ENCODE measurements at regions not wholly inside any gene's neighbourhood (a gene's known extent, or its start where the extent isn't known, plus 50 kb on each side); places are given as distances from the start of the nearest gene placed in this dataset.
"Not testable (repeated sequence)": the region's sequence is repeated elsewhere in the genome, so short reads cannot be mapped to it uniquely, and the experiment has no call there.

DNA sequence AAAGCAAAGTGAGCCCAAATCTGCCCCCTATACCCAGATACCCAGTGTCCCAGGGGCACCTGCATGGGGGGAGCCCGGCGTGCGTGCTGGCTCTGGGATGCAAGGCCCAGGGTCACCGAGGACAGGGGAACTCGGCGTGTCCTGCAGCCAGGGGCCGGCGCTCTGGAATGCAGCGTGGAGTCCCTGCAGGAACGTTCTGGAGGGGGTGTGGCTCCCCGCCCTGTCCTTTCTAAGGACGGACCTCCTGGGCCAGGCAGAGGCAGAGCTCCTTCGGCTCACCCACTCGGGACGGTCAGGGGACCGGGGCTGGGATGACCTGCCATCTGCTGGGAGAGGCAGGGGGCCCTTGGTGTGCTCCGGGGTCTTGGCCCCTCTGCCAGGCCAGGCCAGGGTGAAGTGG lies 1196.8 kb downstream of the BRD1 start:
- no peak for DNase-seq

DNA sequence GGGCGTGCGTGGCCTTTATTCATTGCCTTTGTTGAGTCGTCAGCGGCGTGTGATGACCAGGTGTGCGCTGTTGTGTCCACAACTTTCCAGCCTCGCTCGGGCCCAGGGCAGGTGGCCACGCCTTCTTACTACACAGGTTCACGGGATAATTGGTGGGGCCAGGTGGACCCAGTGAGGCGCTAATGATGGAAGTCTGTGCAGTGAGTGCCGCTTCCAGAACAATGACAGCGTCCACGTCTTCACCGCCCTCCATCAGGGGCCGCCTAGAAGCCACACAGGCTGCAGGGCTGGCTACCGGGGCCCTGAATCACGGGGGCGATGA lies 1197.3 kb downstream of the BRD1 start:
- DNase-seq = no peak

DNA sequence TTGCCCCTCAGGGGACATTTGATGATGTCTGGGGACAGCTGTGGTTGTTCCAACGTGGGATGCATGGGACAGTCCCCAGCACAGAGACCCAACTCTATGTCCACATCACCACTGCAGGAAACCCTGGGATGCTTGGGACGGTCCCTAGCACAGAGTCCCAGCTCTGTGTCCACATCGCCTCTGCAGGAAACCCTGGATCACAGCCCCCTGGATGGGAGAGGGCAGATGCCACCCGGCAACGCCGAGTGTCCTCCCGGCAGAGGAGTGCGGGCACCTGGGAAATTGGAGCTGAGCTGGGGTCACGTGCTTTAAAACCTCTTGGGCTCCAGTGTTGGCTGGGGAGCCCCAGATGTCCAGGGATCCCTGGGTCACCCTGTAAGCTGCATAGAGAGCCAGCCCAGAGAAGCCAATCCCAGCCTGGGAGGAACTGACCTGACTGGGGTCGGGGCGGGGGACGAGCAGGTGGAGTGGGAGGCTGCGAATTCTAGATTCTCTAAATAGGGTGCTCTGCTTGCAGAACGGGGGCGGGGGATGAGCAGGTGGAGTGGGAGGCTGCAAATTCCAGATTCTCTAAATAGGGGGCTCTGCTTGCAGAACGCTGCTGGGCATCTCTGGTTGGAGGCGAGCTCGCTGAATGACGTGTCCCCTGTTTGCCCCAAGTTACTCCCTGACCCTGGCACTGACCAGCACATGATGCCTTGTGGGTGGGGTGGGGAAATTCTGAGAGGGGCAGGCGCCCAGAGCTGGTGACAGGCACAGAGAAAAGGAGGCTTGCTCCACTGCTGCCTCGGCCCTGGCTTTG lies 1197.8 kb downstream of the BRD1 start:
- DNase-seq = no peak

DNA sequence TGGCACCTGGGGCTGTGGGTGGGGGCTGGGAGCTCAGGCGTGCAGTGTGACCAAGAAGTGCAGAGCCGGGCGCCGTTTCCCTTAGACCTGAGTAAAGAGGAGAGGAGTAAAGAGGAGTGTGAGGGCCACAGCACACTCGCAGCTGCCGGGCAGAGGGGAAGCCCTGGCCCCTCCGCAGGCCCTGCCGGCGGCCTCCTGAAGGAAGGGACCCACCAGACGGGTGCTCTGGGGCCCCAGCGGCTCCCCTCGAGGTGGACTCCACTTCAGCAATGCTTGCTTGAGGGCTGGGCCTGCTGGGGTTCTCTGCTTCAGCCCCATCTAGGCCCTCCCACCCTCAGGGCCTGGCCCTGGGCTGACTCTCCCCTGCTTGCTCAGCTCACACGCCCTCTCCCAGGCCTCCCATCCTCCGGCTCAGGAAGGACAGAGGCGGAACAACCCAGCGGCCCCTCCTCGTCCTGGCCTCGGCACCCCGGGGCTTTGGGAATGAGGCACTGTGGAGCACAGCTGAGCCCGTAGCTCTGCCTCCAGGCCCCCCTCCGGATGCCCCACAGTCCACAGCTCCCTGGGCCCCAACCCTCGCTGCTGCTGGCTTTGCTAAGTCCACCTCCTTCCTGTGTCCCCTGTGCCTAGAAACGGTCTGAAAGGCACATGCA lies 1198.7 kb downstream of the BRD1 start:
- no peak for DNase-seq

DNA sequence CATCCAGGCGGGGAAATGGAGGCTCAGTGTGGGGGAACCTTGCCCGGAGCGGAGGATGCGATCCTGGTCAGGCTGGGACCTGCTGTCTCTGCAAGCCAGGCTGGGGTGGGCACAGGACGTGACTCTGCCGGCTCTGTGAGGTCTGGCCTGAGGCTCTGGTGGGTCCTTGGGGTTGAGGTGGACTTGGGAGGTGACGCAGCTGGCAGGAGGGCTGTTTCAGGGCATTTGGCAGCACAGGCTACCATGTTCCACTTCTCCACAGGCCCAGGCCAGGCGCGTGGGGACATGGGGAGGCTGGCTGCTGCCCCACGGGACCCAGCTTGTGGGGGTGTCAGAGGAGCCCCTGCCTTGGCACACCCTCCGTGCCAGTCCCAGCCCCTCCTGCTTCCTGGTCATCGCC lies 1199.7 kb downstream of the BRD1 start:
- no peak for DNase-seq

DNA sequence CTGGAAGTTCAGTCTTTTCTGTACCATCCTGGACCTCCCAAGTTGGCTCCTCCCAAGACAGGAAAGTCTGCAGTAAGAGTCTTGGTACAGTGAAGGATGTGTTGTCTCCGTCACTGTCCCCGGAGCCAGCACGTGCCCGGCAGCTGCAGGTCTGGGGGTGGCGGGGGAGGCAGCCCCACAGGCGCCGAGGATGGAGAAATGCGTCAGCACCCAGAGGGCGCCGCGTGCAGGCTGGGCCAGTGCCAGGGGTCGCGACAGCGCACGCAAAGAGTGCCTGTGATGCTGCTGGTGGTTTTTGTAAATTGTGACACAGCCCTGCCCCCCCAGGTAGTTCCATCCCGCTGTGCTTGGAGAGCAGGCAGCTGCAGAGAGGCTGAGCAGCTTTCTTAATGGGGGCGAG lies 1200.5 kb downstream of the BRD1 start:
- DNase-seq = peak; percentile 64

DNA sequence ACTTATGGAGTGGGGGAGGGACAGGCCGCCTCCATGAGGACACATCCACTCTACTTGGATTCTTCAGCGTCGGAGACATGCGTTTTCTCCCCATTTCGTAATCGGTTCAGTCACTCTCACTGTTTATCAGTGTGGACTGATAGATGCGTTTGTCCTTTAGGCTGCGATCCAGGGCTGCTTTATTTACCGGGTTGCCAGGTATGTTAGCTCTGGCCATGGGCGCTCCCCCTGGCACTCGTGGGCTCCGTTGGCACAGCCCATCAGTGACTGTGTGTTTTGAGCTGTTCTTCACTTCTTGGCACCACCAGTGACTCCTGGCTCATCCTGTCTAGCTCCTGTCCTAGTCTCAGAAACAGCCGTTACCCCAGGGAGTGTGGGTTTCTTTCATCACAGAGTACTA lies 1203.3 kb downstream of the BRD1 start:
- no peak for DNase-seq

DNA sequence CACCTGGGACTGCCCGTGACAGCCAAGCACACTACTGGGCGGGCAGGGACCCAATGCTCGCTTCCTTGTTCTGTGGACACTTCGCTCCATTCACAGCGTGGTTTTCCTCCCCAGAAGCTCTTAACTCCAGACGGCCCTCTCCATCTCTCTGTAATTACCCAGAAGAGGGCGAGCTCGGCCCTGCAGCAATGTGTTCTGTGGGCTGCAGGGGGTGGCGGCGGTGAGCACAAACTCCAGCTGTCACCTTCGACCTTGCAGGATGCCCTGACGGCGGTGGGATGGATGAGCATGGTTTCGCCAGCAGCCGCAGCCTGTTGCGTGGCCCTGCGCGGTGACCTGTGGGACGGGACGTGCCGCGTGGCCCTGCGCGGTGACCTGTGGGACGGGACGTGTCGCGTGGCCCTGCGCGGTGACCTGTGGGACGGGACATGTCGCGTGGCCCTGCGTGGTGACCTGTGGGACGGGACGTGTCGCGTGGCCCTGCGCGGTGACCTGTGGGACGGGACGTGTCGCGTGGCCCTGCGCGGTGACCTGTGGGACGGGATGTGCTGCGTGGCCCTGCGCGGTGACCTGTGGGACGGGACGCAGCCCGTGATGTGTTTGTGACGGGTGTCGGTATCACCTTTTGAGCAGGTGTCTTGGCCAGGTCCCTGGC lies 1204.7 kb downstream of the BRD1 start:
- no peak for DNase-seq

DNA sequence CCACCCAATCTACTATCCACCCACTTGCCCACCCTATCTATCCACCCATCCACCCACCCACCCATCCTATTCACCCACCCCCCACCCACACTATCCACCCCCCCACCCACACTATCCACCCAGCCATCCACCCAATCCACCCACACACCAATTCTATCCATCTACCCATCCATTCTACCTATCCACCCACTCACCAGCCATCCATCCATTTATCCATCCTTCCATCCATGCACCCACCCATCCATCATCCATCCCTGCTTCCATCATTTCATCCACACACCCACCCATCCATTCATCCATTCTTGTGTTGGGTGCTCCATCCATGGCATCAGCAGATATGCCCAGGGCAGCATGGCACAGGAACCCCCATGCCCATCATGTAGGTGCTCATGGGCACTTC lies 1206.6 kb downstream of the BRD1 start:
- DNase-seq = no peak

DNA sequence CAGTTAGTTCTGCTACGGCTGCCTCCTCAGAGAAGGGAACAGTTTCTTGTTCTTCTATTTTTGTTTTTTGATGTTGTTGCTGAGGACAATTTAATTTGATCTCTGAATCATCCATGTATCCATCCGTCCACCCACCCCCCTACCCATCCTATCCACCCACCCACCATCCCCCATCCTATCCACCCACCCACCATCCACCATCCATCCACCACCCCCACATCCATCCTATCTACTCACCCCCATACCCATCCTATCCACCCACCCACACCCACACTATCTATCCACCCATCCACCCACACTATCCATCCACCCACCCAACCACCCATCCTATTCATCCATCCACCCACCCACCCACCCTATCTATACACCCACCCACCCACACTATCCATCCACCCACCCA lies 1207.2 kb downstream of the BRD1 start:
- DNase-seq = not testable (repeated sequence)

DNA sequence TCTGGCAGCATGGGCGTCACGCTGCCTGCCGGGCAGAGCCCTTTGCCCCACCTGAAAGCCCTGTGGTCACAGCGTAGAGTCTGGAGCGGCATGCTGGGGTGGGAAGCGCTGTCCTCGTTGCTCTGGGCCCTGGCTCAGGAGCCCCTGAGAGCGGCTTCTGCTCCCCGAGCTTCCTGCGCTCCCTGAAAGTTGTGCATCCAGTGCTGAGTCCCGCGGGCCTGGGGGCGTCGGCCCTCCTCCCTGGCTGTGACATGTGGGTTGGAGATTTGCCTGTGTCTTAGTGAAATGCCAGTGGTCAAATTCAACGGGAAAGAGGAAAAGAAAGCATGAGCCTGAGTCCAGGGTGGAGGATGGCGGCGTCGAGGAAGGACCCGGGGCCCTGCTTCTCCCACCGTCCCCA lies 1208.0 kb downstream of the BRD1 start:
- no peak for DNase-seq

DNA sequence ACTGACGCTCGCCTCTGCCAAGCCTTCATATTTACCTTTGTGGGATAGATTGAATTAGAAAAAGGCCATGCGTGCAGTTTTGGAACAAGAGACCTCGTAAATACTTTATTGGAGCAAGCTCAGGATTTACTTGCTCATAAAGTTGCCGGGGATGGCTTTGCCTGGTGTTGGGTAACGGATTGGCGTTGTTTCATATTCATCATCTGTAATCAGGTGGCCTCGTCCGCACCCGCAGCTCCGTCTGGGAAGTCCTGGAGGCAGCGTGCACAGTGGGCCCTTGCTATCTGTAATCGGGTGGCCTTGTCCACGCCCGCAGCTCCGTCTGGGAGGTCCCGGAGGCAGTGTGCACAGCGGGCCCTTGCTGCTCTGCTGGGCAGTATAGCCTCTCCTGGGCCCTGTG lies 1209.3 kb downstream of the BRD1 start:
- DNase-seq = no peak

DNA sequence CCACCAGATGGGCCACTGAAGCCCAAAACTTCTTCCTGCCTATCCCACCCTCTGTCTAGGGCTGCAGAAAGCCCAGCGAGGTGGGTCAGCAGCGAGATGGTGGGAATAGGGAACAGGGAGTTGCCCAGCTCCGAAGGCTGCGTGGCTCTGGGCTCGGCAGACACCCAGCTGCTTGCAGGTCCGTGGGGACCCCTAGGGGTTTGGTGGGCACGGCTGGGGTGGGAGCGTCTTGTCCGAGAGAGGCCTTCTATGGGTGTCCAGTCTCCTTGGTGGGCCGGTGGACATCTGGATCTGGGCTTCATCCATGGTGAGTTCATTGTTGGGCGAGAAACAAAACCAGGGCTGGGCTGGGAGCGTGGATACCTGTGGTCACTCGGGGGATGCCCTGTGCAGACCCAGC lies 1211.0 kb downstream of the BRD1 start:
- no peak for DNase-seq

DNA sequence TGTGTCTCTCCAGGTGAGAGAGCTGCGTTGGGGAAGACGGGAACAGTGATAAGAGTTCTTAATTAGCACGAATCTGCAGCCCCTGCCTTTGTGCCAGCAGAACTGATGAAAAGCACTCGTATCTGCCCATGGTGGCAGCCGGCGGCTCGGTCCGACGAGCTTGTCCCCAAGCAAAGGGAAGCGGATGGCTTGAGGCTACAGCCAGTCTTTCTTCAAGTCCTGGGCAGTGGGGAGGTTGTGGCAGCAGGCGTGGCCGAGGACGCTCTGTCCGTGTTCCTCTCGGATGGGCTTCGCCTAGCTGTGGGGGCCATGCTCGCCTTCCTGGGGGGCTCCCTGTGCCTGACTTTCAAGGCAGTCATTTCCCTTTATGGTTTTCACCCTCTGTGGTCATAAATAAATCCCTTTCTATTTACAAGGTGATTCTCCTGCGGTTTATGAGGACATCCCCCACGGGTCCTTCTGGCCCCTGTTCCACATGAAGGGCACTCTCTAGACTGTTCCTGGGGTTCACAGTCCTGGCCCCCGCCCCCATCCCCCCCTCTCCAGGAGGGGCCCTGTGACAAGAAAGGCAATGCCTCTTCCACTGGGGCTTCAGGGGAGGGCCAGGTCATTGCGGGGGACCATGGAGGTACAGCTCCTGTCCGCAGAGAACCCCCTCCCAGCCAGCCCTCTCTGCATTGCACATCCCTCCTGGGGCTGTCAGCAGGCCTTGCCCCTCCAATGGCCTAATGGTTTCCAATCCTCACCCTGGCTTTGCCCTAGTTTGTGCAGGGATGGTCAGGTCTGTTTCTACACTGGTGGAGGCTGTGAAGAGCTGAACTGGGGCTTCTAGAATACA lies 1212.3 kb downstream of the BRD1 start:
- DNase-seq = no peak

DNA sequence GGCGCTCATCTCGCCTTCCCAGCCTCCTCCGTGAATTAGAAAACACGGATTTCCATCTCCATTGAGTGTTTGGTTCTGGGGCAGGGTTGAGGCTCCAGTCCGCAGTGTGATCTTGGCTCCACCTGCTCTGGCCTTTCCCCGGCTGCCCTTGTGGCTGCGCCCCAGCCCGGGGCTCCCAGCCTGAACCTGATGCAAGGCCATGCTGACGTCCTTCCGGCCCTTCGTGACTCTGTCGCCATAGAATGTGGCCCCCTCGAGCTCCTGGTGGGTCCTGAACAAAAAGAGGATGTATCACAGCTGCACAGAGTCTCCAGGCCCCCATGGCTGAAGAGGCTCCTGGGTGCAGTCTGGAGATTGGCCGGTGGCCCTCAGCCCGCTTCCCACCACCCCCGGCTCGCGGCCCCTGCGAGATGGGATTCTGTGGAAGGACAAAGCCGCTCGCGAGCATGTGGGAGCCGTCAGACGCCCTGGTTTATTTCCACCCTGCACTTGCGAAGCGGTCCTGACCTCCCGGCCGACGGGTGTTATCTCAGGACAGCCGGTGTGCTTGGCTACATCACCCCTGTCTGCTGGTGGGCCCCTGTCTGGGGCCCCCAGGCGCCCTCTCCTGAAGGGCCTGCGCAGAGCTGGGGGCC lies 1214.0 kb downstream of the BRD1 start:
- DNase-seq = no peak

DNA sequence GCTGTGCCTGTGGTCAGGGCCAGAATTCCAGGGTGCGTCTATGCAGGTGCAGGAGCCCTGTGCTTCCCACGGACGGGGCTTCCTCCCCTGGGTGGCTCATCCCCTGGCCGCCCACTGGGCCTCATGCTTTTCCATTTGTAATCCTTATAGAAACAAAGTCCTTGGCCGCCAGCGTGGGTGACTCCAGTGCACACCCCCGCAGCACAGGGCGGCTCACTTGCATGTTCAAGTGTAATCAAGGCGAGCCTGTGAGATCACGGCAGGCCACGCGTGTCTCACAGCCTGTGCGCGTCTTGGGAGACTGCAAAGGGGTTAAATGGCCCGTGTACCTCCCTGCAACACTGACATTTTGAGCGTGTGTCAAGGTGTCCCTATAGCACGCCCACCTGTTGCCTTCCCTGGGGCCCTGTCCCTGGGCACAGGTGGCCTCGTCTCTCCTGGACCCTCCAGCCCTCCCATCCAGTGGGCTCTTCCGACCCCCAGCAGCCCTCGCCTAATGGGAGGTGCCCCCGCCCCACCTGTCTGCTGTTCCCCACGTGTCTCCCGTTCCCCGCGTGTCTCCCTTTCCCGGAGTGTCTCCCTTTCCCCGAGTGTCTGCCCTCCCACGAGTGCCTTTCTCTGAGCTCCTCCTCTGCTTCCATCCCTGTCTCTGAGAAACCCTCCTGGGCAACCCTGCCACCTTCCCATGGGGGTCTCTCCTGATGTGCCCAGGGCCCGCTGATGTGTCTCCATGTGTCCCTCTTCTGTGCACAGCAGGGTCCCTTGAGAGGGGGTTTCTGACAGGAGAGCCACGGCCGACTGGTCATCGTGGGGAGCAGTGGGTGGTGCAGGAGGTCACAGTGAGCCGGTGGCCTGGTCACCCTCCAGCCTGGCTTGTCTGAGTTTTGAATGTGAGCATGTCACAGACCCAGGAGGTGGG lies 1215.3 kb downstream of the BRD1 start:
- DNase-seq = no peak

DNA sequence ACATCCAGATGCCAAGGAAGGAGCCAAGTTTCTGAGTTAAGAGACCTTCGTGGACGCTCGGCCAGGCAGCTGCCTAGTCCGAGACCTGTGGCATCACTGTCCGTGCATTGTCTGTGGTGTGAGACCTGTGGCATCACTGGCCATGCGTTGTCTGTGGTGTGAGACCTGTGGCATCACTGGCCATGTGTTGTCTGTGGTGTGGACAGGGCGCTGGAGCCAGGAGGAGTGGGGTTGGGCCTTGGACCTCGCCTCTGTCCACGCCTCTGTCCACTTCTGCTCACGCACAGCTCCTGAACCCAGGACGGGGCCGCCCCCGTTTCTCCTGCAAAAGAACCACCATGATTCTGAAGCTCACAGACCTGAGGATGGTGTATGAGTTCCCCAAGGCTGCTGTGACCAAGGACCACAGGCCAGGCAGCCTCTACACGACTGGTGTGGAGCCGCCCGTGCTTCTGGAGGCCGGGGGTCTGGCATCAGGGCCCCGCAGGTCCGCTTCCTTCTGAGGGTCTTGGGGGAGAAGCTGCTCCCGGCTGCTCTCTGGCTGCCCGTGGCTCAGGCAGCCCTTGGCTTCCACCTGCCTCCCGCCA lies 1218.3 kb downstream of the BRD1 start:
- DNase-seq = no peak

DNA sequence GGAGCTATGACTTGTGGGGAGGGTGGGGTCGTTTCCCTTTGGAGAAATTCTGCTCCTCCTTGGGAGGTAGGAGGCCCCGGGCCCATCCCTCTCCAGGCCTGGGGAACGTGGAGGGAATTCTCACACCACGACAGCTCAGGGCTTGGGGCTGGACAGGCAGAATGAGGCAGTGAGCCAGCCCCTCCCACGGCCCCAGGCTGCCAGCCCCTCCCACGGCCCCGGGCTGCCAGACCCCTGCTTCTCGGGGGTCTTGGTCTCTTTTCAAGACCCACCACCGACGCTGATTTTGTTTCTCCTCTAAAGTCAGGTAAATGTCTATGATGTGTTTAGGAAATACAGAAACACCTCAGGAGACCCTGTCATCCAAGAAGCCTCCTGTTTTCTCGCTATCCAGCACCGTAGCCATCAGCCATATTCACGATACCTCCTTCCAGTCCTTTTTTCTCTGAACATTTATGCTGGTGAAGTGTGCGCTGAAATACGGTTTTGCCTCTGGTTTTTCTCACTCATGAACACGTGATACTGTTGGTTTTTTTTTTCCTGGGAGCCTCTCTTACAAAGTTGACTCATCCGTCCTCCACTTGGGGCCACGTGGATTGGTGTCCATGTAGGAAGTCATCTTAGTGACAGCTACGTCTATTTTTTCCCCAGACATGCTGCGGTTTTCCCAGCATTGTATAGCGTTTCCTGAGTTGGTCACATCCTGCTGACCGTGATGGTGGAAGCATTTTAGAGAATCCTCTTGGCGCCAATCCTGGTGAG lies 1219.6 kb downstream of the BRD1 start:
- DNase-seq = peak; percentile 51

DNA sequence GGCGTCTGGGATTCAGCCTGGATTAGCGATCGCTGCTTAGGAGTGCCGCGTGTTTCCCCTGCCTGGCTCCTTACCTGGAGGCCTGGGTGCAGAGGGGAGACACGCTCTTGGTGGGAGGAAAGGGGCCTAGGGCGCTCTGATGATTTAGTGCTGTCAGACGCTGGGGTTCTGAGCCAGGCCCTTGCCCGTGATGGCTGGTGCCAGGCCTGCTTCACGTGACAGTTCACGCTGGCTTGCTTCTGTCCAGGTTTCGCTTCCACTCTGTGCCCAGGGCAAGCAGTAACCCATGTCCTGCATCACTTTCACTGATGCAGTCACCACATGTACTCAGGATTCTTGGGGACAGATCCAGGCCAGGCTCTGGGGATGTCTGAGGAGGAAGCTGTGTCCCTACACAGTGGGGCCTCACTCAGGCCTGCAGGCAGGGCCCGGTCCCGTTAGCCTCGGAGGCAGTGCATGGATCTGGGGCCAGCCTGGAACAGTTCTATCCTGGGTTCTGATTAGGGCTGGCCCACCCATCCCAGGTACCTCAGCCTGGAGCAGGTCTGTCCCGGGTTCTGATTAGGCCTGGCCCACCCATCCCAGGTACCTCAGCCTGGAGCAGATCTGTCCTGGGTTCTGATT lies 1220.9 kb downstream of the BRD1 start:
- DNase-seq = no peak

DNA sequence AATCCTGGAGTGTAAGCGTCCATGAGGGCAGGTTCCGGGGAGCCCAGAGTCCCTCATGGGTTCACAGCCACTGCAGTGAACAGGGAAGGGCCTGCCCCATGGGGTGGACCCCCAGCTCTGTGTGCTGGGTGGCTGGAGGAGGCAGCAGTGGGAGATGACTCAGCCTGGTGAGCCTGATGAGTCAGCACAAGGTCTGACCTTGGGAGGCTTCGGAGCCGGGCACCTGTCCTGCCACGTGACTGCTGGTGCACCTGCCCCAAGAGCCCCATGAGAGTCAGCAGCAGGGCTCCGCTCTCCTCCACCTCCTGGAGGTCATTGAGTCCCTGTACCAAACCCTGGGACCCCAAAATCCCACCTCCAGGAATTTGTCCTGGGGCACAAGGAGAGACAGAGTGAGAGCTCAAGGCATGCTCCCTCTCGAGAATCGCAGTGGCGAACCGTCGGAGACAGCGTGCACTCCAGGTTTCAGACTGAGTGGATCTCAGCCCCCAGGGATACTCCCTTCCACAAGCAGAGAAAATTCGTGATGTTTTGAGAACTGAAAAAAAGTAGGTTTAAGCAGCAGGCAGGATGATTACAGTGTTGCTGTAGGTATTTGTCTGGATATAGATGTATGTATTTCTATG lies 1221.7 kb downstream of the BRD1 start:
- DNase-seq = no peak
